ENCODE measurements at regions not wholly inside any gene's neighbourhood (a gene's known extent, or its start where the extent isn't known, plus 50 kb on each side); places are given as distances from the start of the nearest gene placed in this dataset.

GRCh38 chr2:181376442-181376841 is 80.7 kb upstream of the ITGA4 start:
- Histone ChIP-seq H3K4me3 (replicated peaks in 1 of 2; ENCODE audit: low read depth in 1 of 2, low read length in 2 of 2) (no peak overlapping the region), H2AFZ (ENCODE audit: low read depth, low read length, poor library complexity, severe bottlenecking) (no peak overlapping the region), H4K20me1 (ENCODE audit: insufficient read depth) (no peaks in the 10 kb centered on the region), H3K9me2 (ENCODE audit: insufficient read depth) (no peaks in the 10 kb centered on the region), H3K4me2 (ENCODE audit: low read length) (no peak overlapping the region), H3K9ac (ENCODE audit: low read length) (no peak overlapping the region), H3K9me3 (ENCODE audit: control insufficient read depth in 1 of 2, insufficient read depth in 1 of 2, low read depth in 1 of 2, low read length in 2 of 2) (no peaks in the 10 kb centered on the region), H3K27ac (ENCODE audit: low read depth, low read length) (no peak overlapping the region), H3K4me1 (ENCODE audit: control insufficient read depth in 1 of 2, insufficient read depth in 2 of 2, low read length in 2 of 2) (no peaks in the 10 kb centered on the region), H3K27me3 (ENCODE audit: insufficient read depth, low read length) (no peaks in the 10 kb centered on the region), H3K79me2 (ENCODE audit: insufficient read depth, low read length) (no peaks in the 10 kb centered on the region), H3K36me3 (ENCODE audit: control insufficient read depth in 1 of 2, insufficient read depth in 2 of 2, low read length in 2 of 2) (no peaks in the 10 kb centered on the region)
- ChIA-PET POLR2A (no interaction called here), CTCF (no interaction called here), RAD21 (ENCODE audit: low non-redundant PET in 1 of 2, low total read pairs in 2 of 2, uncharacterized antibody in 2 of 2, unreplicated experiment in 2 of 2) (no interaction called here)
- ATAC-seq = no peak
- no peak for DNase-seq (ENCODE audit: low read depth, low spot score)
- TF ChIP-seq EZH2 (IDR thresholded peaks at IDR 0.05) (no peak), ZBTB33 (IDR thresholded peaks at IDR 0.05; ENCODE audit: extremely low read depth, insufficient replicate concordance, low read length) (no peak), JUND (IDR thresholded peaks at IDR 0.05) (no peak), SRF (IDR thresholded peaks at IDR 0.05; ENCODE audit: low read depth) (no peak), YY1 (IDR thresholded peaks at IDR 0.05; ENCODE audit: extremely low read depth, insufficient replicate concordance, low read depth, low read length) (no peak), EGR1 (IDR thresholded peaks at IDR 0.05; ENCODE audit: low read depth) (no peak), ZNF274 (IDR thresholded peaks at IDR 0.05; ENCODE audit: low read depth, low read length) (no peak), CEBPB (IDR thresholded peaks at IDR 0.05; ENCODE audit: low read depth) (no peak), SIN3A (IDR thresholded peaks at IDR 0.05; ENCODE audit: low read depth) (no peak), EZH2phosphoT487 (IDR thresholded peaks at IDR 0.05; ENCODE audit: borderline replicate concordance) (no peak), RAD21 (IDR thresholded peaks at IDR 0.05; ENCODE audit: low read depth) (no peak)
- TF ChIP-seq, protein P1, sequence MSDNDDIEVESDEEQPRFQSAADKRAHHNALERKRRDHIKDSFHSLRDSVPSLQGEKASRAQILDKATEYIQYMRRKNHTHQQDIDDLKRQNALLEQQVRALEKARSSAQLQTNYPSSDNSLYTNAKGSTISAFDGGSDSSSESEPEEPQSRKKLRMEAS (IDR thresholded peaks at IDR 0.05) = no peak
- no TSS peak for BruUV-seq (replicated peaks)
- intact Hi-C loops (cut with micrococcal nuclease) = no loop called here

Measured in HCT116 (cell line).